GM12865 (cell line): ENCODE measurements at regions not wholly inside any gene's neighbourhood (a gene's known extent, or its start where the extent isn't known, plus 50 kb on each side); places are given as distances from the start of the nearest gene placed in this dataset.

Experiments used
- DNase-seq: peaks from one replicate; pipeline ENCODE4 v3.0.0; 2010; ENCODE audit warnings: low read depth
- H3K4me3 ChIP-seq: 2 replicates; pipeline ENCODE4 v1.5.1; 2011; ENCODE audit warnings: mild to moderate bottlenecking, low read depth, low read length, control low read depth
- CTCF ChIP-seq: IDR thresholded peaks from 2 replicates; pipeline ENCODE4 v1.5.1; 2011; ENCODE audit warnings: low read length, control low read depth, low read depth, inconsistent platforms; ENCODE audit not compliant: insufficient read depth; ENCODE audit errors: missing control alignments

DNA sequence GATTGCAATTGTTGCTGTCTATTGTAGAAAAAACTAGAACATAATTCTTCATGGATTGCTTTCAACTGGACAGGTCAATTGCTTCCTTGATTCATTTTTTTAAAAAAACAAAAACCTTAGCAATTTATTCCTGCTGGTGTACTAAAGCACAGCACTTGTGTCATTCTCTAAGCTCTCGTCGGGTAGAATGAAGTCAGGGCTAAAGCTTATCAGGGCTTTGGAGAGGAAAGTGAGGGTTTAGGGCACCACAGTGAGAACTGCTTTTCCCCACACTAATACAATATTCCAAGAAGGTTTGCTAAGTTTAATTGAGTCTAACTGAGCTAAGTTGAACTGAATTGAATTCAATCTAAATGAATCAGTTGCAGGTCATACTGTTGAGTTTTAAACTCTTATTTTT is 76.4 kb upstream of the TLR3 start:
- TF ChIP-seq CTCF: no peak
- H3K4me3 ChIP-seq: no peak overlapping the region
- DNase-seq: no peak

DNA sequence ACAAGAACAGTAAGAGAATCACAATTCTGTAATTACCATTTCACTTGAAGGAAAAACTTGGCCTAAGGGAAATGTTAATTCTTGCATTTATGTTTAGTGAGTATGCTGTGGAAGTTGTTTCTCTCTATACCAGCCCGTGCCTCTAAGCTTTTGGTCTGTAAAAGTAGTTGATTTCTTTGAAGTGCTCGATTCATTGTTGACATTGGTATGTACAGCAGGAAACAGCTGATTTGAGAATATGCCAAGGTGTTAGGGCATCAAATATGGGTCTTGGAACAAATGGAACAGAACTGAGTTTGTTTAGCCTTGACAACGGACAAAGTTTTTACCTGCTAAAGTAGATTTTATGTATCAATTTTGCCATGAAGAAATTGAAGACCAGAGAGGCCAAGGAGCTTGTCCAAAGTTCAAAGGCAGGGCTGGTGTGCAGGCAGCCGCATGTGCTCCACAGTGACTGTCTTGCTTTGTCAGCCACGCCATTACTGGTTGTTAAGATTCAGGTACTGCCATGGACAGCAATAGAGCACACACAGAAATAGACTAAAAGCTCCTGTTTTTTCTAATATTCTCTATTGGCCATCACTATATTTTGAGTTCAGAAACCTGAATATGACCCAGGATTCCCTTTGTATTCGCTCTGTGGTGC is 75.5 kb upstream of the TLR3 start:
- no peak for TF ChIP-seq CTCF
- no peak overlapping the region for H3K4me3 ChIP-seq

GRCh38 chr4:185994750-185995149 is 74.2 kb upstream of the TLR3 start:
- H3K4me3 ChIP-seq: no peak overlapping the region
- DNase-seq: no peak
- TF ChIP-seq CTCF: no peak

More for the DNA sequence above, 75.5 kb upstream of the TLR3 start:
- DNase-seq: no peak

- H3K4me3 ChIP-seq: no peak overlapping the region
- no peak for TF ChIP-seq CTCF
- no peak for DNase-seq
Observed at GRCh38 chr4:185995665-185996064, 73.3 kb upstream of the TLR3 start.

DNA sequence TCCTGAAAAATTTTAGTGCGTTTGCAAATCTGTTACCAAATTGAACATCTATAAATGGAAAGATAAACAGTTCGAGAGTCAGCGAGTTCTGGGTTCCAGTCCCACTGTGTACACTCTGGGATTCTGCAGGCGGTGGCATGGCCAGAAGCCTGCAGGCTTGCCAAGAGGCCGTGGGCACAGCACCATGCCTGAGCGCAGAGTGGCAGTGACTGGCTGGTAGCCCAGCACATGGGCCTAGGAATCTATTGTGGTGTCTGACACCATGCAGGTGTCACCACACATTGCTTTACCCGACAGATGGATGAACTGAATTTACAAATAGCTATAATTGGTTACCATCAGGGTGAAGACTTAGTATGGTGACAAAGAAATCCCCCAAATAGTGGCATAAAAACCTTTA is 71.7 kb upstream of the TLR3 start:
- DNase-seq: no peak
- TF ChIP-seq CTCF: no peak
- no peak overlapping the region for H3K4me3 ChIP-seq

- TF ChIP-seq CTCF: no peak
- no peak for DNase-seq
- no peak overlapping the region for H3K4me3 ChIP-seq
Observed at GRCh38 chr4:185998791-185999190, 70.2 kb upstream of the TLR3 start.

DNA sequence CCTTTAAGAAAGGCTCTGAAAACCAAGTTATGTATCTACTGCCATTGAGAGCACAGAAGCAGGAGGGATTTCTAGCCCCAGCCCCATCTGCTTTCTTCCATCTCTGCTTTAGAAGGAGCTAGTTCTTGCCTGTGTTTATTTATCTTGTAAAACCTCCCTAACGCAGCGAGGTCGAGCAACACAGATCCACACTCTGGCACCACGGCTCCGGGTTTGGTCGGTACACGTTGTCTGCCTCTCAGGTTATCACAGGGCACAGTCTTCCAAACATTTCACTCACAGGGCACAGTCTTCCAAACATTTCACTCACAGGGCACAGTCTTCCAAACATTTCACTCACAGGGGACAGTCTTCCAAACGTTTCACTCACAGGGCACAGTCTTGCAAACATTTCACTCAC is 69.7 kb upstream of the TLR3 start:
- H3K4me3 ChIP-seq: no peak overlapping the region
- no peak for TF ChIP-seq CTCF
- no peak for DNase-seq
